Fibroblast of the aortic adventitia (primary cell): ENCODE measurements at regions not wholly inside any gene's neighbourhood (a gene's known extent, or its start where the extent isn't known, plus 50 kb on each side); places are given as distances from the start of the nearest gene placed in this dataset.
"Not testable (repeated sequence)": the region's sequence is repeated elsewhere in the genome, so short reads cannot be mapped to it uniquely, and the experiment has no call there.

Source experiments
- DNase-seq: peaks from one replicate; pipeline ENCODE4 v3.0.0-alpha.2; 2010; ENCODE audit warnings: low read depth
- H3K4me3 ChIP-seq: 2 replicates; pipeline ENCODE4 v1.5.1; 2011; ENCODE audit warnings: low read depth, mild to moderate bottlenecking, control low read depth, low read length, moderate library complexity
- TF ChIP-seq, protein P1 (sequence below): IDR thresholded peaks from 2 replicates; pipeline ENCODE4 v1.5.1; 2011; ENCODE audit warnings: mild to moderate bottlenecking, low read length, control low read depth, inconsistent platforms; ENCODE audit not compliant: insufficient read depth

DNA sequence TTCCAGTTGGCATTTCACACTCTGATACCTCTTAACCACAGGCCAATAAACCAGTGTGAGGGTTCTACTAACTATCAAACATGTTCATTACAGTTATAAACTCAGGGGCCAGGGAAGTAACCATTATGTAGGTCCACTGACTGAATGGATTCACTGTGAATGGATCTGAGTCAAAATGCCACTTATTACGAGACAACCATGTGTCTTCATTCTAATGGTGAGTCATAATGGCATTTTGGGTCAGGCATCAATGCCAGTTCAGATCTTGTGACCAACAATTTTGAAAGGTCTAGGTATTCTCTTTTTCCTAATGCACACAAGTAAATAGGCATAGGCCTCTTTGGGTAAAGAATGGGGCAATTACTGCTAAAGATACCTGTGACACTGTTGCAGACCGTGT lies 112.2 kb upstream of the HEY2 start:
- TF ChIP-seq, protein P1, sequence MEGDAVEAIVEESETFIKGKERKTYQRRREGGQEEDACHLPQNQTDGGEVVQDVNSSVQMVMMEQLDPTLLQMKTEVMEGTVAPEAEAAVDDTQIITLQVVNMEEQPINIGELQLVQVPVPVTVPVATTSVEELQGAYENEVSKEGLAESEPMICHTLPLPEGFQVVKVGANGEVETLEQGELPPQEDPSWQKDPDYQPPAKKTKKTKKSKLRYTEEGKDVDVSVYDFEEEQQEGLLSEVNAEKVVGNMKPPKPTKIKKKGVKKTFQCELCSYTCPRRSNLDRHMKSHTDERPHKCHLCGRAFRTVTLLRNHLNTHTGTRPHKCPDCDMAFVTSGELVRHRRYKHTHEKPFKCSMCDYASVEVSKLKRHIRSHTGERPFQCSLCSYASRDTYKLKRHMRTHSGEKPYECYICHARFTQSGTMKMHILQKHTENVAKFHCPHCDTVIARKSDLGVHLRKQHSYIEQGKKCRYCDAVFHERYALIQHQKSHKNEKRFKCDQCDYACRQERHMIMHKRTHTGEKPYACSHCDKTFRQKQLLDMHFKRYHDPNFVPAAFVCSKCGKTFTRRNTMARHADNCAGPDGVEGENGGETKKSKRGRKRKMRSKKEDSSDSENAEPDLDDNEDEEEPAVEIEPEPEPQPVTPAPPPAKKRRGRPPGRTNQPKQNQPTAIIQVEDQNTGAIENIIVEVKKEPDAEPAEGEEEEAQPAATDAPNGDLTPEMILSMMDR = no peak
- DNase-seq = no peak
- no peak overlapping the region for H3K4me3 ChIP-seq

DNA sequence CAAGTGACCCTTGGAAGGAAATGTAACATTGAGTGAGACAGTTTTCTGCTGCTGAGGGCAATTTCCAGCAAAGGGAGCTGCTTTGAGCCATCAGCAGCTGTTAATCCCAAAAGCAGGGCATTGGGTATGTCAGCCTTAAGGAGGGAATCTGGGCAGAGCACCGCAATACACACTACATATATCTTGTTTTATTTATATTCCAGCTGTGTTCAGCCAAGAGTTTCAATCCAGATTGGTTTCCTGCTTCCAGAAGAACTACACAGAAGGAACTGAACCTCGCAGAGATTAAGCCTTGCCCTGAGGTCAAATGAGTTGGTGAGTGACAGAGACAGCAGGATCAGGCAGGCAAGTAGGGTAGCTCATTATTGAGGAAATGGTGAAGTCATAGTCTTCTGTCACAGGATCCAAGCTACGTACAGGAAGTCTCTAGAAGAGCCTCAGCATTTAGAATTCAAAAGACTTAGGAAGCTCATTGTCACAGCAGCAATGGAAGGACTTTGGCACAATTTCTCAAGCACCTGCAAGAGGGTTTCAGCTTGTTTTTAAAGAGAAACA lies 109.9 kb upstream of the HEY2 start:
- TF ChIP-seq, protein P1 = no peak
- DNase-seq = no peak
- no peak overlapping the region for H3K4me3 ChIP-seq

DNA sequence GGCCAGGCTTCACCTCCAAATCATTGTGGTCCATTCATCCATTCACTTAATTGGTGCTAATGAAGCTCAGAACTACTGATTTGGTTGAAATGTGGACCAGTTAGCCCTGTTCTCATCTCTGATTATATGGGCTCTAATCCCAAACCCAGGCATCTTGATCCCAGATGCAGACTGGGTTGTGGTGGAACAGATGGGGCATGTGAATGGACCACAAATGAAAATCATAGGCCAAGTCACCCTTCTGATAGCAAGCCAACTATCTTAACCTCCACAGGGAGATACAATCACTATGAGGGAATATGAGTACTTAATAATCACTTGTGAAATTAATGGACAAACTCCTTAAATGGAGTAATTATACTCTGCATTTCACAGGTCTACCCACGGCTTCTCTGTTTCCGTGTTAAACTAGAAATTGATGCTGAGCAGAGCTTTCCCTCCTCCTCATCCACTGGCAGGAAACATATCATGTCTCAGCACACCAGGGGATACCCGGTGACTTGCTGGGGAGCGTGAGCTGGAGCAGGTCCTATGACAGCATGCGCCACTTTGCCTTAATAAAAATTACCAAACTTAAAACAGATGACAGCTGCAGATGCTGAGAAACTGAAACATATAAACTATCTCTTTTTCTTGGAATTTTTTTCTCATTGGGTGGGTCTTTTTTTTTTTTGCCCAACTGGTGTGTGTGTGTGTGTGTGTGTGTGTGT lies 108.8 kb upstream of the HEY2 start:
- TF ChIP-seq, protein P1 = no peak
- no peak overlapping the region for H3K4me3 ChIP-seq
- DNase-seq = no peak

DNA sequence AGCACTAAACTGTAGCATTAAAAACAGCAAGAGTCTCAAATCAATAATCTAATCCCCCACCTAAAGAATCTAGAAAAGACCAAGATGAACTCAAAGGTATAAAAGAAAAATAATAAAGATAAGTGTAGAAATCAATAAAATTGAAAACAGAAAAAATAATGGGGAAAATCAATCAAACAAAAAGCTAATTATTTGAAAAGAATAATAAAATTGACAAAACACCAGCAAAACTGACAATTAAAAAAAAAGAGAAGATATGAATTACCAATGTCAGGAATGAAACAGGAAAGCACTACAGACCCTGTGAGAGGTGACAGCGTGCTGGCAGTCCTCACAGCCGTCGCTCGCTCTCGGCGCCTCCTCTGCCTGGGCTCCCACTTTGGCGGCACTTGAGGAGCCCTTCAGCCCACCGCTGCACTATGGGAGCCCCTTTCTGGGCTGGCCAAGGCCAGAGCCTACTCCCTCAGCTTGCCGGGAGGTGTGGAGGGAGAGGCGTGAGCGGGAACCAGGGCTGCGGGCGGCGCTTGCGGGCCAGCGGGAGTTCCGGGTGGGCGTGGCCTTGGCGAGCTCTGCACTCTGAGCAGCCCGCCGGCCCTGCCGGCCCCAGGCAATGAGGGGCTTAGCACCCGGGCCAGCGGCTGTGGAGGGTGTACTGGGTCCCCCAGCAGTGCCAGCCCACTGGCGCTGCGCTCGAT lies 105.3 kb upstream of the HEY2 start:
- not testable (repeated sequence) for H3K4me3 ChIP-seq, DNase-seq

DNA sequence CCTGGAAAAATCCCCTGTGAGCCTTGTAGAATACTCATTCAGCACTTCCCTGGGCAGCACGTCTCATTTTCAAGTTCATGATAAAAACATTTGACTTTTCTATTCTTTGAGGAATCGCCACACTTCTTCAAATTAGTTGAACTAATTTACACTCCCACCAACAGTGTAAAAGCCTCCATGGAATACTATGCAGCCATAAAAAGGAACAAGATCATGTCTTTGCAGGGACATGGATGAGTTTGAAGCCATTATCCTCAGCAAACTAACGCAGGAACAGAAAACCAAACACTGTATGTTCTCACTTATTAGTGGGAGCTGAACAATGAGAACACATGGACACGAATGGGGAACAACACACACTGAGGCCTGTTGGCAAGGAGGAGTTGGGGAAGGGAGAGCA lies 102.0 kb upstream of the HEY2 start:
- TF ChIP-seq, protein P1 = no peak
- H3K4me3 ChIP-seq = no peak overlapping the region
- DNase-seq = no peak

DNA sequence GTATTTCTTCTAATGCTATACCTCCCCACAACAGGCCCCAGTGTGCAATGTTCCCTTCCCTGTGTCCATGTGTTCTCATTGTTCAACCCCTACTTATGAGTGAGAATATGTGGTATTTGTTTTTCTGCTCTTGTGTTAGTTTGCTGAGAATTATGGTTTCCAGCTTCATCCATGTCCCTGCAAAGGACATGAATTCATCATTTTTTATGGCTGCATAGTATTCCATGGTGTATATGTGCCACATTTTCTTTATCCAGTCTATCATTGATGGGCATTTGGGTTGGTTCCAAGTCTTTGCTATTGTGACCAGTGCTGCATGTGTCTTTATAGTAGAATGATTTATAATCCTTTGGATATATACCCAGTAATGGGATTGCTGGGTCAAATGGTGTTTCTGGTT lies 95.7 kb upstream of the HEY2 start:
- DNase-seq, H3K4me3 ChIP-seq: not testable (repeated sequence)

DNA sequence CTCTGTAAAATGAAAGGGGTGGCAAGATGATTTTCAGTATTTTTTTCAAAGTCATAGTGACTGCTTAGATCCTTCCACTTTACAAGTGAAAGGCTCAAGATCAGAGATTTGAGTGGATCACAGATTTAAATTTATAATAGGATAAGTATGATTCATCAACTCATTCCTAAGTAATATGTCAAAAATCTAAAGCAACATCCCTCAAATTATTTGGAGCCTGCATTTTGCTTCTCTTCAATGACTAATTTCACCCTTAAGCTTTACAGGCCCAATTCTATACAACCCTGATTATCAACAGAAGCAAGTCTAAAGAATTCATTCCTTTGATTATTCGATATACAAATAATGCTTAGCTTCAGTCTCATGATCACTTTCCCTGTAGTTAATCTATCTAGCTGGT lies 93.9 kb upstream of the HEY2 start:
- no peak for DNase-seq
- H3K4me3 ChIP-seq = no peak overlapping the region
- TF ChIP-seq, protein P1 = no peak
